ENCODE measurements at regions not wholly inside any gene's neighbourhood (a gene's known extent, or its start where the extent isn't known, plus 50 kb on each side); places are given as distances from the start of the nearest gene placed in this dataset.
"Not testable (repeated sequence)": the region's sequence is repeated elsewhere in the genome, so short reads cannot be mapped to it uniquely, and the experiment has no call there.

DNA sequence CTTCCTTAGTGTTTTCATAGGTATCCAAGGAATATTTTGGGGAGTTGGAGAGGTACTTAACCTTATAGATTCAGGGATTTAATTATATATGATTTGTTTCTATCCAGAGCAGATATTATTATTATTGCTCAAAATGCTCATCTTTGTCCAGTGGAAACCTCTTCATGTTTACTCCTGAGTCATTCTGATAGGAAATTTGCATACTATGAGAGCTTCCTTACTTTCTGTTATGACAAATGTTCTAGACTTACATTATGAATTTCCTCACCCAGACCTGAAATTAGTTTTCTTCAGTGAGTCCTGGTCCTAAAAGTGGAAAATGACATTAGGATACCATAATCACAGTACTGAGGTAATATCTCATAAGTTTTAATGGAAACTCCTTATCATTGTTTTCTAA is 57.5 kb upstream of the PLPPR5 start:
- DNase-seq (ENCODE audit: low spot score), result no peak
- TF ChIP-seq, protein P1, sequence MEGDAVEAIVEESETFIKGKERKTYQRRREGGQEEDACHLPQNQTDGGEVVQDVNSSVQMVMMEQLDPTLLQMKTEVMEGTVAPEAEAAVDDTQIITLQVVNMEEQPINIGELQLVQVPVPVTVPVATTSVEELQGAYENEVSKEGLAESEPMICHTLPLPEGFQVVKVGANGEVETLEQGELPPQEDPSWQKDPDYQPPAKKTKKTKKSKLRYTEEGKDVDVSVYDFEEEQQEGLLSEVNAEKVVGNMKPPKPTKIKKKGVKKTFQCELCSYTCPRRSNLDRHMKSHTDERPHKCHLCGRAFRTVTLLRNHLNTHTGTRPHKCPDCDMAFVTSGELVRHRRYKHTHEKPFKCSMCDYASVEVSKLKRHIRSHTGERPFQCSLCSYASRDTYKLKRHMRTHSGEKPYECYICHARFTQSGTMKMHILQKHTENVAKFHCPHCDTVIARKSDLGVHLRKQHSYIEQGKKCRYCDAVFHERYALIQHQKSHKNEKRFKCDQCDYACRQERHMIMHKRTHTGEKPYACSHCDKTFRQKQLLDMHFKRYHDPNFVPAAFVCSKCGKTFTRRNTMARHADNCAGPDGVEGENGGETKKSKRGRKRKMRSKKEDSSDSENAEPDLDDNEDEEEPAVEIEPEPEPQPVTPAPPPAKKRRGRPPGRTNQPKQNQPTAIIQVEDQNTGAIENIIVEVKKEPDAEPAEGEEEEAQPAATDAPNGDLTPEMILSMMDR (IDR thresholded peaks at IDR 0.05), result no peak
- Histone ChIP-seq H3K4me3 (no peak overlapping the region), H3K27ac (no peak overlapping the region)

DNA sequence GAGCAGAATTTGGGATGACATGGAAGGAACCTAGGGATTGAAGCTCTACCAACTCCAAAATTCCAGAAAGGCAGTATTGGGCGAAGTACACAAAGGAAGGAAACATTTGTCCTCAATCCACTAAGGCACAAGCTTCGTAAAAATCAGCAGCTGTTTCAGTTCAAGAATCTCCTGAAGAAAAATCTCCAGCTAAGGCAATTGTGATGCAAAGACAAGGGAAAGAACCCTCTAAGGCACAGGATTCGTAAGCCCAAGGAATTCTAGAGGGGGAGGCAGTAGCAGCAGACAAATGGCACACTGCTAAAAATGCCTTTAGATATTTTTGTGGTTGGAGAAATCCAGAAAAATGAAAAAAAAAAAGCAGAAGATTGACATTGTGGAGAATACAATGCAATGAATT is 64.5 kb upstream of the PLPPR5 start:
- no peak overlapping the region for H3K27ac ChIP-seq
- no peak overlapping the region for H3K4me3 ChIP-seq
- TF ChIP-seq, protein P1 (IDR thresholded peaks at IDR 0.05), result no peak
- DNase-seq (ENCODE audit: low spot score), result no peak

DNA sequence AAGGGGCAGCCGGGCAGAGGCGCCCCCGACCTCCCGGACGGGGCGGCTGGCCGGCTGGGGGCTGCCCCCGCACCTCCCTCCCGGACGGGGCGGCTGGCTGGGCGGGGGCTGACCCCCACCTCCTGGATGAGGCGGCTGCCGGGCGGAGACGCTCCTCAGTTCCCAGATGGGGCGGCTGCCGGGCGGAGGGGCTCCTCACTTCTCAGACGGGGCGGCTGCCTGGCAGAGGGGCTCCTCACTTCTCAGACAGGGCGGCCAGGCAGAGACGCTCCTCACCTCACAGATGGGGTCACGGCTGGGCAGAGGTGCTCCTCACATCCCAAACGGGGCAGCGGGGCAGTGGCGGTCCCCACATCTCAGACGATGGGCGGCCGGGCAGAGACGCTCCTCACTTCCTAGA is 73.9 kb upstream of the PLPPR5 start:
- not testable (repeated sequence) for DNase-seq (ENCODE audit: low spot score); H3K4me3 ChIP-seq; H3K27ac ChIP-seq

DNA sequence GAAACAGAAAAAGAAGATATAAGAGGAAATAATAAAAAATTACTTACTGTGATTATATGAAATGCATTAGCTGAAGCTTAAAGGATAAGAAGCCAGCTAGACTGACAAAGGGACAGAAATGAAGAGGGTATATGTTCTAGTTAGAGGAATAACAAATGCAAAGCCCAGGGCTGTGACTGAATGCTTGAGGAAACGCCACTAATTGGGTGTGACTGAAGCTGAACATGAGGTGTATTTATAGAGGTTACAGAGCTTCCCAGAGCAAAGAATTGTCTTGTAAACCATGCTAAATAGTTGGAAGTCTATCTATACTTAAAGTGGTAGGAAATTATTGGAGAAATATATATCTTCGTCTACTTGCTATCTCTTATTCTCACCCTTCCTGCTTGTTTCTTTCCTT is 77.7 kb upstream of the PLPPR5 start:
- no peak overlapping the region for H3K4me3 ChIP-seq
- H3K27ac ChIP-seq, result no peak overlapping the region
- no peak for DNase-seq (ENCODE audit: low spot score)
- TF ChIP-seq, protein P1 (IDR thresholded peaks at IDR 0.05), result no peak

DNA sequence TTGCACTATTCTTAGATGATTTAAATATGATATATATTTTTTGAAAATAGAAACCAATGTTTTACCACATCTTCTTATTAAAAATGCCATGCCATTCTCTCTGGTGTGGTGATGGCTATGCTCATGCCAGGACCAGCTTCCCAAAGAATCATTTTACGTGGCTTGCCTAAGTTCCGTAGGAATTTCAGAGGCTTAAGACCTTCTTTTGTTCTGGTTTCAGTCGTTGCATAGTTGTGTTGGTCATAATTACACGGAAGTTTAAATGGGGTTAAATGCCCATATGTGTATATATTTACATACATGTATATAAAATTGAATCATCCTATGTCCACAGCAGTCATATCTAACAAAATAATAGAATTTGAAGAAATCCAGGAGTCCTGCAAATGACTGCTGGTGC is 78.7 kb upstream of the PLPPR5 start:
- Histone ChIP-seq H3K4me3 (no peak overlapping the region), H3K27ac (no peak overlapping the region)
- TF ChIP-seq, protein P1 (IDR thresholded peaks at IDR 0.05), result no peak
- no peak for DNase-seq (ENCODE audit: low spot score)

DNA sequence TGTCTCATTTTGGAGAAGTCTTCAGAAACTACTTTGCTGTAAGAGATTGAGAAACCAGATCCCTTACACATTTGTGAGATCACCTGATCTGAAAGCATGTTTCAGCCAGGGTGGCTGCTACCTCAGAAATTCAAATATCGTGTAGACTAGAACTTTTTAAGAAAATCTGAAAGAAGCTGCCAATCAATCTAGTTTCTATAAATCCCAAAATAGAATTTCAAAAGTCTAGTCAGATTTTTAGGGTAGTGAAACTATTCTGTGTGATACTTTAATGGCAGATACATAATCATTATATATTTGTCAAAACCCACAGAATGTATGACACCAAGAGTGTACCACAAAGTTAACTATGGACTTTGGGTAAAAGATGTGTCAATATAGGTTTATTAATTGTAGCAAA is 79.9 kb upstream of the PLPPR5 start:
- TF ChIP-seq, protein P1 (IDR thresholded peaks at IDR 0.05), result no peak
- no peak for DNase-seq (ENCODE audit: low spot score)
- Histone ChIP-seq H3K27ac (no peak overlapping the region), H3K4me3 (no peak overlapping the region)

DNA sequence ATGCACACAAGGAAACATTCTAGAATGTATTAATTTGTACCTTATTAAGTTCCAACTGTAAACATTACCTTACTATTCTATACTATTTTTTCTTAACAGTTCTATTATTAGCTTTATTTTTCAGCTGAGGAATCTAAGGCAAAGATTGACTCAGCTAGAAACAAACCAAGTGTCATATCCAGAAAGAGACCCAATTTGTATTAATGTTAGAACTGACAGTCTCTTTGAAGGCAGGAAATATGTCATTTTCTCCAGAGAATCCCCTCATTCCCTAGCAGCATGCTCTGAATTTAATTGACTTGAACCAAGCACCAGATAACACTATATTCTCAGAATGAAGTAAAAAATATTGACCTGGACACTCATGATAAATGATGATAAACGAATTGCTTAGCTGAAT is 81.4 kb upstream of the PLPPR5 start:
- TF ChIP-seq, protein P1 (IDR thresholded peaks at IDR 0.05), result no peak
- no peak for DNase-seq (ENCODE audit: low spot score)
- no peak overlapping the region for H3K4me3 ChIP-seq
- H3K27ac ChIP-seq, result no peak overlapping the region

DNA sequence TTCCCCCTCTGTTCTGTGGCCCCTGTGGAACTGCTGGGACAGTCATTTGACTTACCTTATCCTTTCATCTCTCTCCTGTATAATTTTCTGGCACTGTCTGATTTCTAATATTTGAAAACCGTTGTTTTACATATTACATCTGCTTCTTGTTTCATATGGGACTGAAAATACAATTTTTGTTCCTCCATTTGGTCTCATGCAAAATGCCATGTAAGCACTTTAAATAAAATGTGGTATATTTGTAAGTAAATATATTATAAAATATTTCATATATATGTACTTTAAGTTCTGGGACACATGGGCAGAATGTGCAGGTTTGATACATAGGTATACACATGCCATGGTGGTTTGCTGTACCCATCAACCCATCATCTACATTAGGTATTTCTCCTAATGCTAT is 93.9 kb upstream of the PLPPR5 start:
- TF ChIP-seq, protein P1 (IDR thresholded peaks at IDR 0.05), result no peak
- no peak for DNase-seq (ENCODE audit: low spot score)
- no peak overlapping the region for H3K27ac ChIP-seq
- H3K4me3 ChIP-seq, result no peak overlapping the region
